ENCODE measurements at regions not wholly inside any gene's neighbourhood (a gene's known extent, or its start where the extent isn't known, plus 50 kb on each side); places are given as distances from the start of the nearest gene placed in this dataset.

DNA sequence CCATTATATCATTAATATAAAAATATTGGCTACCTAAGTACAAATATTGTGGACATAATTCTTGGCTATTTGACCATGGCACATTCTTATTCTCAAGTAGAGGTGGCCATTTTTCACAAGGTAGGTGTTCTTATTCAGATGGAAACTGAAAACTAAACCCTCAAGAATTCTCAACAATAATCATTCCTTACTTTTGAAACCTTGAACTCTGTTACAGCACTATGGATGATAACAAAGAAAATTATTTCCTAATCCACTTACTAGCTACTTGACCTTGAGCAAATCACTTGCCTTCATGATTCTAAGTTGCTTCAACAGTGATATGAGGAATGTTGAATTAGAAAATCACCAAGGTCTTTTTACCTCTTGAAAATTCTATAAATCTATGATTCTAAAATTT is 482.2 kb downstream of the PTPRC start:
- in situ Hi-C loops (cut with HindIII; ENCODE audit: low sequenced_read_pairs): no loop called here
- no peak for DNase-seq (ENCODE audit: low read depth, low spot score)
- TF ChIP-seq, protein P1, sequence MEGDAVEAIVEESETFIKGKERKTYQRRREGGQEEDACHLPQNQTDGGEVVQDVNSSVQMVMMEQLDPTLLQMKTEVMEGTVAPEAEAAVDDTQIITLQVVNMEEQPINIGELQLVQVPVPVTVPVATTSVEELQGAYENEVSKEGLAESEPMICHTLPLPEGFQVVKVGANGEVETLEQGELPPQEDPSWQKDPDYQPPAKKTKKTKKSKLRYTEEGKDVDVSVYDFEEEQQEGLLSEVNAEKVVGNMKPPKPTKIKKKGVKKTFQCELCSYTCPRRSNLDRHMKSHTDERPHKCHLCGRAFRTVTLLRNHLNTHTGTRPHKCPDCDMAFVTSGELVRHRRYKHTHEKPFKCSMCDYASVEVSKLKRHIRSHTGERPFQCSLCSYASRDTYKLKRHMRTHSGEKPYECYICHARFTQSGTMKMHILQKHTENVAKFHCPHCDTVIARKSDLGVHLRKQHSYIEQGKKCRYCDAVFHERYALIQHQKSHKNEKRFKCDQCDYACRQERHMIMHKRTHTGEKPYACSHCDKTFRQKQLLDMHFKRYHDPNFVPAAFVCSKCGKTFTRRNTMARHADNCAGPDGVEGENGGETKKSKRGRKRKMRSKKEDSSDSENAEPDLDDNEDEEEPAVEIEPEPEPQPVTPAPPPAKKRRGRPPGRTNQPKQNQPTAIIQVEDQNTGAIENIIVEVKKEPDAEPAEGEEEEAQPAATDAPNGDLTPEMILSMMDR (IDR thresholded peaks at IDR 0.05; ENCODE audit: low read depth, low read length): no peak
- H3K4me3 ChIP-seq (ENCODE audit: low read depth, low read length): no peak overlapping the region

GRCh38 chr1:199122085-199122484 is 483.2 kb downstream of the PTPRC start:
- DNase-seq (ENCODE audit: low read depth, low spot score): no peak
- TF ChIP-seq, protein P1 (IDR thresholded peaks at IDR 0.05; ENCODE audit: low read depth, low read length): no peak
- no peak overlapping the region for H3K4me3 ChIP-seq (ENCODE audit: low read depth, low read length)
- in situ Hi-C loops (cut with HindIII; ENCODE audit: low sequenced_read_pairs): no loop called here

GRCh38 chr1:199122532-199123311 is 483.9 kb downstream of the PTPRC start:
- no peak overlapping the region for H3K4me3 ChIP-seq (ENCODE audit: low read depth, low read length)
- DNase-seq (ENCODE audit: low read depth, low spot score): peak; percentile 59
- TF ChIP-seq, protein P1 (IDR thresholded peaks at IDR 0.05; ENCODE audit: low read depth, low read length): no peak
- in situ Hi-C loops (cut with HindIII; ENCODE audit: low sequenced_read_pairs): no loop called here

- H3K4me3 ChIP-seq (ENCODE audit: low read depth, low read length): no peak overlapping the region
- DNase-seq (ENCODE audit: low read depth, low spot score): peak; percentile 38
- in situ Hi-C loops (cut with HindIII; ENCODE audit: low sequenced_read_pairs): no loop called here
- TF ChIP-seq, protein P1 (IDR thresholded peaks at IDR 0.05; ENCODE audit: low read depth, low read length): no peak
Observed at GRCh38 chr1:199123615-199124014, 484.8 kb downstream of the PTPRC start.

DNA sequence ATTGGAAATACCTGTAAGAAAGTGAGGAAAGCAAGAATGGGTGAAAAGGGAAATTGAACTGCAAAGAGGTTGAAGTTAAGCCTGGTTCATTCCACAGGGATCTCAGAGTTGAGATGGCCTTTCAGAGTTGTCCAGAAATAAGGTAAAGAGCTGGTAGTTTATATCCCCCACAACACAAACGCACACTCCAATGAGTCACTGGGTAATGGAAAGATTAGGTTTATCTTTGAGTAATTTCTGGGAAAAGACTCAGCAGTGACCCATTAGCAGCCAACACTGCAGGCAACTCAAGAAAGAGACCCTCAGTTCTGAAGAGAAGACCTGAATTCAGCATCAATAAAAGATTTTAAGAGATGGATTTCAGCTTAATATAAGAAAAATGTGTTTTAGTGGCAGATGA is 485.5 kb downstream of the PTPRC start:
- DNase-seq (ENCODE audit: low read depth, low spot score): peak; percentile 43
- H3K4me3 ChIP-seq (ENCODE audit: low read depth, low read length): no peak overlapping the region
- TF ChIP-seq, protein P1 (IDR thresholded peaks at IDR 0.05; ENCODE audit: low read depth, low read length): no peak
- in situ Hi-C loops (cut with HindIII; ENCODE audit: low sequenced_read_pairs): no loop called here

- TF ChIP-seq, protein P1 (IDR thresholded peaks at IDR 0.05; ENCODE audit: low read depth, low read length): no peak
- in situ Hi-C loops (cut with HindIII; ENCODE audit: low sequenced_read_pairs): no loop called here
- no peak for DNase-seq (ENCODE audit: low read depth, low spot score)
- H3K4me3 ChIP-seq (ENCODE audit: low read depth, low read length): no peak overlapping the region
Observed at GRCh38 chr1:199129247-199129646, 490.4 kb downstream of the PTPRC start.
